HepG2 (cell line): ENCODE measurements at regions not wholly inside any gene's neighbourhood (a gene's known extent, or its start where the extent isn't known, plus 50 kb on each side); places are given as distances from the start of the nearest gene placed in this dataset.

ENCODE experiments used
- ATAC-seq: fragments of 200-7000 bp; cut with Tn5 transposase; 3 replicates; pipeline ENCODE4 v1.9.1; 2020; ENCODE audit warnings: mild to moderate bottlenecking, moderate library complexity
- BruUV-seq: library from RNA; stranded (reverse); fragments of 400-500 nt; replicated peaks from 2 replicates; lab custom pipeline; 2021; lab: Mats Ljungman, UMichigan
- CTCF ChIA-PET: fragments of 300-600 bp; formaldehyde crosslinking; extraction: SDS; loops from one replicate; lab custom pipeline; 2021; ENCODE audit warnings: low total read pairs, inconsistent platforms, low intra/inter-chr PET ratio; lab: Yijun Ruan, JAX
- POLR2A ChIA-PET: fragments of 350-600 bp; sonication (Branson Sonifier 250); formaldehyde crosslinking; loops from one replicate; lab custom pipeline; 2020; ENCODE audit warnings: antibody characterized with exemption, inconsistent platforms; lab: Yijun Ruan, JAX
- DNase-seq: peaks from one replicate; pipeline ENCODE4 v3.0.0-alpha.2; 2015; ENCODE audit warnings: low spot score
- FAIRE-seq: peaks from 3 replicates; lab custom pipeline; 2011; peaks lifted over from hg19 to GRCh38; lab: Jason Lieb, UNC
- H2AFZ ChIP-seq: one replicate; pipeline ENCODE4 v1.6.1; 2011; ENCODE audit warnings: low read length, inconsistent platforms
- H3K27ac ChIP-seq: fragments of 300-600 bp; 3 replicates; pipeline ENCODE4 v1.8.0; 2011; ENCODE audit warnings: mixed run types, mild to moderate bottlenecking, mixed read lengths, low read length, inconsistent platforms; ENCODE audit not compliant: insufficient read depth; ENCODE audit errors: extremely low read length
- H3K27me3 ChIP-seq, 2 experiments: fragments of 200-600 bp in 1 of 2; 2 replicates in 1 of 2; 3 replicates in 1 of 2; pipeline versions ENCODE4 v1.6.0 to v1.8.0; 2011; ENCODE audit warnings: low read length in 2 of 2, mild to moderate bottlenecking in 2 of 2, moderate library complexity in 2 of 2, inconsistent platforms in 1 of 2; ENCODE audit not compliant: insufficient read depth in 2 of 2, control insufficient read depth in 1 of 2
- H3K36me3 ChIP-seq, 2 experiments: fragments of 200-600 bp in 1 of 2; replicated peaks in 1 of 2; 2 replicates in 1 of 2; 3 replicates in 1 of 2; pipeline versions ENCODE4 v1.5.1 to v1.8.0; 2011; ENCODE audit warnings: low read length in 2 of 2, inconsistent platforms in 1 of 2; ENCODE audit not compliant: insufficient read depth in 2 of 2, control insufficient read depth in 1 of 2
- H3K4me1 ChIP-seq: 2 replicates; pipeline ENCODE4 v1.5.1; 2012; ENCODE audit warnings: low read length, inconsistent platforms; ENCODE audit not compliant: insufficient read depth
- H3K4me2 ChIP-seq: 2 replicates; pipeline ENCODE4 v1.6.0; 2011; ENCODE audit warnings: low read depth, low read length, inconsistent platforms
- H3K4me3 ChIP-seq, 3 experiments: fragments of 200-600 bp in 1 of 3; sonication (generic), shearing (Covaris generic) in 1 of 3; replicated peaks in 1 of 3; 2 replicates each; pipeline ENCODE4 v1.5.1; 2011 to 2016; ENCODE audit warnings: low read length in 3 of 3, inconsistent platforms in 2 of 3, low read depth in 2 of 3, mild to moderate bottlenecking in 2 of 3, control low read depth in 1 of 3, mixed read lengths in 1 of 3; ENCODE audit not compliant: insufficient read depth in 1 of 3
- H3K79me2 ChIP-seq: one replicate; pipeline ENCODE4 v1.6.1; 2011; ENCODE audit warnings: low read length, inconsistent platforms; ENCODE audit not compliant: insufficient read depth
- H3K9ac ChIP-seq: 2 replicates; pipeline ENCODE4 v1.6.0; 2011; ENCODE audit warnings: mild to moderate bottlenecking, low read depth, low read length, inconsistent platforms; ENCODE audit not compliant: insufficient read depth
- H3K9me3 ChIP-seq: 2 replicates; pipeline ENCODE4 v1.5.1; 2012; ENCODE audit warnings: mild to moderate bottlenecking, low read length
- H4K20me1 ChIP-seq: 2 replicates; pipeline ENCODE4 v1.6.0; 2011; ENCODE audit warnings: inconsistent platforms, mild to moderate bottlenecking, low read length, moderate library complexity; ENCODE audit not compliant: insufficient read depth
- CEBPB ChIP-seq: IDR thresholded peaks from 2 replicates; pipeline ENCODE4 v1.6.1; 2011; ENCODE audit warnings: low read depth, low read length, improper control_type of control experiment, borderline replicate concordance
- HHEX ChIP-seq: IDR thresholded peaks from 2 replicates; pipeline ENCODE4 v1.6.1; 2016; ENCODE audit warnings: control low read depth
- MEIS2 ChIP-seq: sonication (generic); formaldehyde crosslinking; IDR thresholded peaks from 2 replicates; pipeline ENCODE4 v1.9.0; 2021; ENCODE audit warnings: mild to moderate bottlenecking, missing genetic modification reagents
- ZNF775 ChIP-seq: sonication (generic); formaldehyde crosslinking; IDR thresholded peaks from 2 replicates; pipeline ENCODE4 v1.4.0; 2020; ENCODE audit warnings: missing genetic modification reagents, mild to moderate bottlenecking, moderate library complexity, borderline replicate concordance
- WGBS: methylation state at CpG from one replicate; pipeline ENCODE4 v1.1.6; 2017; ENCODE audit warnings: low lambda C conversion rate; 5-methylcytosine and 5-hydroxymethylcytosine counted together
- in situ Hi-C: cut with HindIII; loops from 2 replicates; pipeline ENCODE4 v1.10.0; 2017; ENCODE audit warnings: low pct_unique_long_range_greater_than_20kb; ENCODE audit not compliant: extremely low pct_ligation_motif_present
- intact Hi-C: fragments of 100-400 bp; cut with micrococcal nuclease; formaldehyde crosslinking; loops from one replicate; pipeline ENCODE4 v1.10.0; 2022; ENCODE audit not compliant: unreplicated experiment
- TF ChIP-seq, protein P1 (sequence below): sonication (generic); formaldehyde crosslinking; IDR thresholded peaks from 2 replicates; pipeline ENCODE4 v1.5.0; 2020; ENCODE audit warnings: mild to moderate bottlenecking, missing genetic modification reagents, borderline replicate concordance
- TF ChIP-seq, protein P2 (sequence below): sonication (generic); formaldehyde crosslinking; IDR thresholded peaks from 2 replicates; pipeline ENCODE4 v1.8.0; 2022; ENCODE audit warnings: missing genetic modification reagents, mild to moderate bottlenecking, borderline replicate concordance

DNA sequence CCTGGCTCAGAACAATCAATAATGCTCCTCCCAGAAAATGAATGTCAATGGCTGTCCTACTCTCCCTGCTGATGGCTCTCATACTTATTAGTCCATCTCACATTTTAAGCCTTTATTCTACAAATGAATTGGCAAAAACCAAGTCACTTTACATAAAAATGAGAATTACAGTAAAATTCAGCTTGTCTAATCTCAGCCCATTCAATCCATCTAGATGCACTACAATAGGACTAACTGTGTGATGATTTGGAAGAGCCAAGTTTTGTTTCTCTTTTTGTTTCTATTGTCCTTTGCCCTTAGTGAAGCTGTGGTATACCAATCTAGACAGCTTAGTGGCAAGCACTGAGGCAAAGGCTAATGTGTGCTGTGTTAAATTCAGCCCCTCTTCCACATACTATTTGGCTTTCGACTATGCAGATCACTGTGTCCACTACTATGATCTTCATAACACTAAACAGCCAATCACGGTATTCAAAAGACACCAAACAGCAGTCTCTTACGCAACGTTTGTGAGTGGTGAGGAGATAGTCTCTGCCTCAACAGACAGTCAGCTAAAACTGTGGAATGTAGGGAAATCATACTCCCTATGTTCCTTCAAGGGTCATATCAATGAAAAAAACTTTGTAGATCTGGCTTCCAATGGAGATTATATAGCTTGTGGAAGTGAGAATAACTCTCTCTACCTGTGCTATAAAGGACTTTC is 140.8 kb upstream of the ZNF462 start:
- no peaks in the 10 kb centered on the region for H3K4me1 ChIP-seq
- intact Hi-C loops, result no loop called here
- BruUV-seq, result no TSS peak
- no peaks in the 10 kb centered on the region for H3K27me3 ChIP-seq
- in situ Hi-C loops, result no loop called here
- FAIRE-seq, result no peak
- no peaks in the 10 kb centered on the region for H3K9me3 ChIP-seq
- H2AFZ ChIP-seq, result no peak overlapping the region
- no peak overlapping the region for H3K27ac ChIP-seq
- no peak overlapping the region for H3K9ac ChIP-seq
- TF ChIP-seq CEBPB (peak; percentile 48; the same call in 1 of the 2 replicates), MEIS2 (no peak), HHEX (no peak), ZNF775 (CRISPR knock-in tag) (no peak)
- TF ChIP-seq, protein P1, sequence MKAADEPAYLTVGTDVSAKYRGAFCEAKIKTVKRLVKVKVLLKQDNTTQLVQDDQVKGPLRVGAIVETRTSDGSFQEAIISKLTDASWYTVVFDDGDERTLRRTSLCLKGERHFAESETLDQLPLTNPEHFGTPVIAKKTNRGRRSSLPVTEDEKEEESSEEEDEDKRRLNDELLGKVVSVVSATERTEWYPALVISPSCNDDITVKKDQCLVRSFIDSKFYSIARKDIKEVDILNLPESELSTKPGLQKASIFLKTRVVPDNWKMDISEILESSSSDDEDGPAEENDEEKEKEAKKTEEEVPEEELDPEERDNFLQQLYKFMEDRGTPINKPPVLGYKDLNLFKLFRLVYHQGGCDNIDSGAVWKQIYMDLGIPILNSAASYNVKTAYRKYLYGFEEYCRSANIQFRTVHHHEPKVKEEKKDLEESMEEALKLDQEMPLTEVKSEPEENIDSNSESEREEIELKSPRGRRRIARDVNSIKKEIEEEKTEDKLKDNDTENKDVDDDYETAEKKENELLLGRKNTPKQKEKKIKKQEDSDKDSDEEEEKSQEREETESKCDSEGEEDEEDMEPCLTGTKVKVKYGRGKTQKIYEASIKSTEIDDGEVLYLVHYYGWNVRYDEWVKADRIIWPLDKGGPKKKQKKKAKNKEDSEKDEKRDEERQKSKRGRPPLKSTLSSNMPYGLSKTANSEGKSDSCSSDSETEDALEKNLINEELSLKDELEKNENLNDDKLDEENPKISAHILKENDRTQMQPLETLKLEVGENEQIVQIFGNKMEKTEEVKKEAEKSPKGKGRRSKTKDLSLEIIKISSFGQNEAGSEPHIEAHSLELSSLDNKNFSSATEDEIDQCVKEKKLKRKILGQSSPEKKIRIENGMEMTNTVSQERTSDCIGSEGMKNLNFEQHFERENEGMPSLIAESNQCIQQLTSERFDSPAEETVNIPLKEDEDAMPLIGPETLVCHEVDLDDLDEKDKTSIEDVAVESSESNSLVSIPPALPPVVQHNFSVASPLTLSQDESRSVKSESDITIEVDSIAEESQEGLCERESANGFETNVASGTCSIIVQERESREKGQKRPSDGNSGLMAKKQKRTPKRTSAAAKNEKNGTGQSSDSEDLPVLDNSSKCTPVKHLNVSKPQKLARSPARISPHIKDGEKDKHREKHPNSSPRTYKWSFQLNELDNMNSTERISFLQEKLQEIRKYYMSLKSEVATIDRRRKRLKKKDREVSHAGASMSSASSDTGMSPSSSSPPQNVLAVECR (CRISPR knock-in tag), result no peak
- TF ChIP-seq, protein P2, sequence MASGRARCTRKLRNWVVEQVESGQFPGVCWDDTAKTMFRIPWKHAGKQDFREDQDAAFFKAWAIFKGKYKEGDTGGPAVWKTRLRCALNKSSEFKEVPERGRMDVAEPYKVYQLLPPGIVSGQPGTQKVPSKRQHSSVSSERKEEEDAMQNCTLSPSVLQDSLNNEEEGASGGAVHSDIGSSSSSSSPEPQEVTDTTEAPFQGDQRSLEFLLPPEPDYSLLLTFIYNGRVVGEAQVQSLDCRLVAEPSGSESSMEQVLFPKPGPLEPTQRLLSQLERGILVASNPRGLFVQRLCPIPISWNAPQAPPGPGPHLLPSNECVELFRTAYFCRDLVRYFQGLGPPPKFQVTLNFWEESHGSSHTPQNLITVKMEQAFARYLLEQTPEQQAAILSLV (CRISPR knock-in tag), result no peak
- TF ChIP-seq, all 625 proteins: peak for 1
- DNase-seq, result no peak
- 10% methylated on average over 4 of the region's 4 CpGs for WGBS
- no peak overlapping the region for H3K4me2 ChIP-seq
- CTCF ChIA-PET, result no interaction called here
- no peaks in the 10 kb centered on the region for H3K36me3 ChIP-seq
- no peaks in the 10 kb centered on the region for H3K79me2 ChIP-seq
- no peak for ATAC-seq
- POLR2A ChIA-PET, result no interaction called here
- no peak overlapping the region for H3K4me3 ChIP-seq
- H4K20me1 ChIP-seq, result no peaks in the 10 kb centered on the region
